AG04450 (cell line): ENCODE measurements at regions not wholly inside any gene's neighbourhood (a gene's known extent, or its start where the extent isn't known, plus 50 kb on each side); places are given as distances from the start of the nearest gene placed in this dataset.
A peak's percentile ranks its signal among the peaks of the same experiment; 100 is the strongest.

Experiments
- CTCF ChIA-PET: fragments of 300-600, 350-600 bp; formaldehyde crosslinking; extraction: SDS; loops from one replicate; lab custom pipeline; 2022; ENCODE audit warnings: antibody characterized with exemption, inconsistent platforms; lab: Charles Lee
- POLR2A ChIA-PET: fragments of 350-600 bp; formaldehyde crosslinking; extraction: SDS; loops from one replicate; lab custom pipeline; 2021; ENCODE audit warnings: antibody characterized with exemption, inconsistent platforms; lab: Yijun Ruan, JAX
- DNase-seq: peaks from one replicate; pipeline ENCODE4 v3.0.0-alpha.2; 2011; ENCODE audit warnings: low read depth, low spot score
- H3K27ac ChIP-seq: one replicate; pipeline ENCODE4 v1.5.1; 2012; ENCODE audit warnings: low read depth, low read length, control low read depth
- H3K27me3 ChIP-seq: one replicate; pipeline ENCODE4 v1.6.0; 2012; ENCODE audit warnings: low read length; ENCODE audit not compliant: control insufficient read depth, insufficient read depth
- H3K4me3 ChIP-seq: 2 replicates; pipeline ENCODE4 v1.5.1; 2011; ENCODE audit warnings: mild to moderate bottlenecking, low read depth, low read length, control low read depth
- H3K9me3 ChIP-seq: 2 replicates; pipeline ENCODE4 v1.5.1; 2012; ENCODE audit warnings: low read length; ENCODE audit not compliant: control insufficient read depth, insufficient read depth
- TF ChIP-seq, protein P1 (sequence below): IDR thresholded peaks from 2 replicates; pipeline ENCODE4 v1.5.1; 2011; ENCODE audit warnings: low read depth, low read length, control low read depth, inconsistent platforms

DNA sequence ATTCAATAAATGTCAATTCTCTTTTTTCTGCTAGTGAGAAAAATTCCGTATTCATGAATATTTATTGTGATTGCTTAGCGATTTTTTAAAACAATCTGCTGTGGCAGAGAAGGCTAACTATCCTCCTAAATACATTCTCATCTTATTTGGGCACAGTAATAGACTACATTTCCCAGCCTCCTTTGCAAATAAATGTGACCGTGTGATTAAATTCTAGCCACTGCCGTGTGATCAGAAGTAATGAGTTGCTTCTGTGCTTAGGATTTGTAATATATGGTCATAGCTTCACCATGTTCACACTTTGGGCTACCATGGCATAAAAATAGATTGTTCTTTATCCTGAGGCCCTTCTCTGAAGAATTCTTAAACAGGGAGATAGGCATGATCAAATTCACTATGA, 179.6 kb downstream of the FAM124B start:
- ChIA-PET CTCF (interaction anchor here (1.0 to 2.2 kb wide), 3 partner anchors 62 to 253 kb away, joined by 3 to 11 read pairs (median 4); no protein-coding TSS in a partner anchor), POLR2A (no interaction called here)
- H3K27me3 ChIP-seq = no peaks in the 10 kb centered on the region
- H3K9me3 ChIP-seq = peaks cover 11% of the 10 kb centered on the region; the same call in 1 of the 2 replicates
- H3K4me3 ChIP-seq = no peak overlapping the region
- TF ChIP-seq, protein P1, sequence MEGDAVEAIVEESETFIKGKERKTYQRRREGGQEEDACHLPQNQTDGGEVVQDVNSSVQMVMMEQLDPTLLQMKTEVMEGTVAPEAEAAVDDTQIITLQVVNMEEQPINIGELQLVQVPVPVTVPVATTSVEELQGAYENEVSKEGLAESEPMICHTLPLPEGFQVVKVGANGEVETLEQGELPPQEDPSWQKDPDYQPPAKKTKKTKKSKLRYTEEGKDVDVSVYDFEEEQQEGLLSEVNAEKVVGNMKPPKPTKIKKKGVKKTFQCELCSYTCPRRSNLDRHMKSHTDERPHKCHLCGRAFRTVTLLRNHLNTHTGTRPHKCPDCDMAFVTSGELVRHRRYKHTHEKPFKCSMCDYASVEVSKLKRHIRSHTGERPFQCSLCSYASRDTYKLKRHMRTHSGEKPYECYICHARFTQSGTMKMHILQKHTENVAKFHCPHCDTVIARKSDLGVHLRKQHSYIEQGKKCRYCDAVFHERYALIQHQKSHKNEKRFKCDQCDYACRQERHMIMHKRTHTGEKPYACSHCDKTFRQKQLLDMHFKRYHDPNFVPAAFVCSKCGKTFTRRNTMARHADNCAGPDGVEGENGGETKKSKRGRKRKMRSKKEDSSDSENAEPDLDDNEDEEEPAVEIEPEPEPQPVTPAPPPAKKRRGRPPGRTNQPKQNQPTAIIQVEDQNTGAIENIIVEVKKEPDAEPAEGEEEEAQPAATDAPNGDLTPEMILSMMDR = no peak
- no peak overlapping the region for H3K27ac ChIP-seq
- DNase-seq = no peak

DNA sequence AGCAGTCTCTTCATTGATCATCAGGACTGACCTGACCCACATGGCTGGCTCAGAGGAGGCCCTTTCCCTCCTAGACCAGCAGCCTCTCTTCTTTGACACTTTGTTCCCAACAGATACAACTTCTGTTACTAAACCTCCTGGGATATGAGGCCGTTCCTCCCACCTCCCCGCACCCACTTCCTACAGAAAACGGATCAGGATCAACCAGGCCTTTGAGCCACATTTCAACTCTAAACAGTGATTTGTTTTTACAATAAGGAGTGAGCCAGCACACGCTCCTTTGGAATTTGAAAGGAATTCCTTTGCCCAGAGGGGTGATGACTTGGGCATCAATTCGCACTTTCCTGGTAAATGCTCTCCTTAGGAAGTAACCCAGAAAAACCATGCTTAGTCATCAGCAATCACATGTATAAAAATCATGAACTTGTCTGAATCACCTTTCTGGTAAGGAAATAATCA, 180.4 kb downstream of the FAM124B start:
- no peak overlapping the region for H3K4me3 ChIP-seq
- POLR2A ChIA-PET = no interaction called here
- H3K27ac ChIP-seq = peak overlapping the region; percentile 76
- H3K9me3 ChIP-seq = peaks cover 16% of the 10 kb centered on the region; the same call in 1 of the 2 replicates
- CTCF ChIA-PET = interaction anchor here (1.4 kb wide), 1 partner anchor 228 kb away, joined by 4 read pairs; no protein-coding TSS in a partner anchor
- H3K27me3 ChIP-seq = no peaks in the 10 kb centered on the region
- TF ChIP-seq, protein P1 = no peak
- DNase-seq = peak; percentile 73

DNA sequence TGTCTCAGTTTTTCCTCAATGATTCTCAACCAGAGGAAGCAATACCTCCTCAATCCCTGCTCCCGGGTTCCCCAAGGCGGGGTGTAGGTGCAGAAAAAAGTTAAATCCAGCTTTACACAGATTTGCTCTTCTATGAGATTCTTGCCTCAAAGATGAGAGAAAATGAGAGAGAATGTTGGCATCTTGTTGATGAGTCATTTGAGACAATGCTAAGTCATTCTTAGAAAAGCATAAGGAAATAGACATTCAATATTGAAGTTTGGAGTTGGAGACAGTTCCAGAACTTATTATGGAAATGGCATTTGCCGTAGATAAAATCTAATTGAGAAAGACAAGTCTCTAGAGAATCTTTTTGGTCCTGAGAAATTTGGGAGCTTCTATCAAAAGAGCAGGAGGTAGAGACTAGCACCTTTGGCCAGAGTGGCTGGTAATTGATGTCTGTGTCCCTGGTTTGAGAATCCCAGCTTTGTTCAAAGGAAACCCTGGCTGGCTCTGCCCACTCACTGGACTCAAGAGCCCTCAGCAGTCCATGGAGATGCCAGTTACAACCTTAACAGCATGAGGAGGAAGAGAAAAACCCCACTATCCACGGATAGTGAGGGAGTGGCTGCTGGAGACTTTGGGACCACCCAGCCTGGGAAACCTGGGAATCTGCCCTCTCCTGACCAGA, 181.2 kb downstream of the FAM124B start:
- H3K27ac ChIP-seq = peak overlapping the region; percentile 76

DNA sequence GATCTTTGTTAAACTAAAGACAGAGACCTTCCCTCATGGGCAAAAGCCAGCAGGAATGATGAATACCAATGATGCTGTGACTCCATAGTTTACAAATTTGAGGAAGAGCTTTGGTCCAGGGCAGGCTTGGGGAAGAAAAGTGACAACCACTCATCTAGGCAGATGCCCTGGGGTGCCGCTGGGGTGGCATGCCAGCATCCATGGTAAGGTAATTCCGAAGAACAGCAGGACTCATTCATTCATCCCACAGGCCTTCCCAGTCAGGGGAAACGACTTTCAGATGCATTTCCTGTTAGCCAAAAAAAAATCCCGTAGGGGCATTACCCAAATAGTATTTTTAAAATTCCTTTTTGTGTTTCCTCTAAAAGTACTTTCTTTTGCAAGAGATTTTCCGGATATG, 180.7 kb upstream of the SERPINE2 start:
- Histone ChIP-seq H3K27me3 (no peaks in the 10 kb centered on the region), H3K27ac (no peak overlapping the region), H3K4me3 (no peak overlapping the region), H3K9me3 (peaks cover 16% of the 10 kb centered on the region; the same call in 1 of the 2 replicates)
- DNase-seq = no peak
- CTCF ChIA-PET = no interaction called here
- POLR2A ChIA-PET = no interaction called here
- TF ChIP-seq, protein P1 = no peak

More for the DNA sequence above, 181.2 kb downstream of the FAM124B start:
- ChIA-PET CTCF (interaction anchor here (1.4 kb wide), 1 partner anchor 227 kb away, joined by 4 read pairs; no protein-coding TSS in a partner anchor), POLR2A (no interaction called here)
- H3K27me3 ChIP-seq = no peaks in the 10 kb centered on the region
- TF ChIP-seq, protein P1 = no peak
- H3K9me3 ChIP-seq = peaks cover 16% of the 10 kb centered on the region; the same call in 1 of the 2 replicates
- H3K4me3 ChIP-seq = no peak overlapping the region
- no peak for DNase-seq

DNA sequence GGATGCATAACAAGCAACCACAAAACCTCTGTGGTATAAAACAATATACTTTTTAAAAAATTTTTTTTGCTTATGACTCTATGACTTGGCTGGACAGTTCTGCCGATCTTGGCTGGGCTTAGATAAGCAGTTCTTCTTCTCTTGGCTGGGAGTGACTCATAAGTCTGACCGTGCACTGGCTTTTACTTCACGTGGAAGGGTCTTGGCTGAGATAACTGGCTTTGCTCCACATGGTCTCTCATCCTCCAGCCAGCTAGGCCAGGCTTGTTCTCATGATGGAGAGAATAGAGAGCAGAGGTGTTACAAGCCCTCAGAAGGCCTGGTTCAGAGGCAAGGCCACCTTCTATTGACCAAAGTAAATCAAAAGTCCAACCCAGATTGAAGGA, 178.9 kb upstream of the SERPINE2 start:
- CTCF ChIA-PET = no interaction called here
- DNase-seq = peak; percentile 26
- no peaks in the 10 kb centered on the region for H3K27me3 ChIP-seq
- POLR2A ChIA-PET = no interaction called here
- H3K4me3 ChIP-seq = no peak overlapping the region
- no peak overlapping the region for H3K27ac ChIP-seq
- TF ChIP-seq, protein P1 = no peak
- peaks cover 16% of the 10 kb centered on the region; the same call in 1 of the 2 replicates for H3K9me3 ChIP-seq
